IMR-90 (cell line): ENCODE measurements at regions not wholly inside any gene's neighbourhood (a gene's known extent, or its start where the extent isn't known, plus 50 kb on each side); places are given as distances from the start of the nearest gene placed in this dataset.

Source experiments
- ATAC-seq: fragments of 200-7000 bp; cut with Tn5 transposase; 2 replicates; pipeline ENCODE4 v1.9.1; 2020; ENCODE audit warnings: low read depth, mild to moderate bottlenecking, moderate library complexity
- BruUV-seq: library from RNA; stranded (reverse); fragments of 400-500 nt; replicated peaks from 2 replicates; lab custom pipeline; 2021; lab: Mats Ljungman, UMichigan
- CTCF ChIA-PET: fragments of 300-600 bp; formaldehyde crosslinking; extraction: SDS; loops from one replicate; lab custom pipeline; 2021; ENCODE audit warnings: antibody characterized with exemption; lab: Yijun Ruan, JAX
- POLR2A ChIA-PET: fragments of 300-600 bp; sonication (Branson Sonifier 250); formaldehyde crosslinking; loops from one replicate; lab custom pipeline; 2022; ENCODE audit warnings: antibody characterized with exemption; ENCODE audit not compliant: unreplicated experiment; lab: Charles Lee
- DNase-seq: peaks from one replicate; pipeline ENCODE4 v3.0.0; 2013
- H2AFZ ChIP-seq: replicated peaks from 2 replicates; pipeline ENCODE3; 2013; ENCODE audit warnings: low read length, mild to moderate bottlenecking; ENCODE audit not compliant: poor library complexity
- H2AK5ac ChIP-seq: 2 replicates; pipeline ENCODE4 v1.6.1; 2013; ENCODE audit warnings: low read depth, low read length, inconsistent platforms
- H2AK9ac ChIP-seq: replicated peaks from 2 replicates; pipeline ENCODE3; 2013; ENCODE audit warnings: mild to moderate bottlenecking, low read depth, low read length, moderate library complexity; ENCODE audit not compliant: poor library complexity
- H2BK120ac ChIP-seq: 2 replicates; pipeline ENCODE4 v1.6.1; 2013; ENCODE audit warnings: low read depth, low read length, inconsistent platforms
- H2BK15ac ChIP-seq: 3 replicates; pipeline ENCODE4 v1.6.1; 2013; ENCODE audit warnings: low read depth, low read length, inconsistent platforms
- H2BK20ac ChIP-seq: 2 replicates; pipeline ENCODE4 v1.6.1; 2013; ENCODE audit warnings: low read depth, mild to moderate bottlenecking, inconsistent platforms, low read length, moderate library complexity
- H2BK5ac ChIP-seq: 2 replicates; pipeline ENCODE4 v1.6.1; 2013; ENCODE audit warnings: mild to moderate bottlenecking, low read depth, low read length, inconsistent platforms; ENCODE audit not compliant: poor library complexity, severe bottlenecking
- H3K14ac ChIP-seq: replicated peaks from 2 replicates; pipeline ENCODE4 v1.6.1; 2013; ENCODE audit warnings: low read depth, low read length, inconsistent platforms
- H3K18ac ChIP-seq: 2 replicates; pipeline ENCODE4 v1.6.1; 2013; ENCODE audit warnings: low read depth, low read length, control low read depth
- H3K23ac ChIP-seq: 2 replicates; pipeline ENCODE4 v1.6.1; 2013; ENCODE audit warnings: low read depth, low read length, inconsistent platforms
- H3K27ac ChIP-seq: 2 replicates; pipeline ENCODE4 v1.5.1; 2013; ENCODE audit warnings: mild to moderate bottlenecking, control low read depth, low read length; ENCODE audit not compliant: insufficient read depth
- H3K27me3 ChIP-seq: 2 replicates; pipeline ENCODE4 v1.6.1; 2013; ENCODE audit warnings: low read length; ENCODE audit not compliant: control insufficient read depth, insufficient read depth
- H3K36me3 ChIP-seq: 2 replicates; pipeline ENCODE4 v1.6.1; 2013; ENCODE audit warnings: low read length, mixed read lengths; ENCODE audit not compliant: control insufficient read depth, insufficient read depth
- H3K4ac ChIP-seq: 2 replicates; pipeline ENCODE4 v1.6.1; 2013; ENCODE audit warnings: low read depth, low read length, inconsistent platforms
- H3K4me1 ChIP-seq: 2 replicates; pipeline ENCODE4 v1.6.1; 2013; ENCODE audit warnings: low read length, mixed read lengths; ENCODE audit not compliant: control insufficient read depth, insufficient read depth
- H3K4me2 ChIP-seq: 2 replicates; pipeline ENCODE4 v1.6.1; 2013; ENCODE audit warnings: low read depth, mild to moderate bottlenecking, control low read depth, low read length, moderate library complexity
- H3K4me3 ChIP-seq: 2 replicates; pipeline ENCODE4 v1.5.1; 2013; ENCODE audit warnings: low read depth, mild to moderate bottlenecking, control low read depth, low read length, moderate library complexity; ENCODE audit not compliant: insufficient read depth
- H3K56ac ChIP-seq: 2 replicates; pipeline ENCODE4 v1.6.1; 2013; ENCODE audit warnings: low read length, inconsistent platforms; ENCODE audit not compliant: insufficient read depth; ENCODE audit errors: extremely low read depth
- H3K79me1 ChIP-seq, 2 experiments: 2 replicates each; pipeline ENCODE4 v1.6.1; 2013; ENCODE audit warnings: low read length in 2 of 2, inconsistent platforms in 1 of 2, low read depth in 1 of 2
- H3K9ac ChIP-seq: 2 replicates; pipeline ENCODE4 v1.6.1; 2013; ENCODE audit warnings: low read depth, low read length, control low read depth
- H3K9me1 ChIP-seq: 2 replicates; pipeline ENCODE4 v1.6.1; 2013; ENCODE audit warnings: low read length, inconsistent platforms; ENCODE audit not compliant: insufficient read depth
- H3K9me3 ChIP-seq: 2 replicates; pipeline ENCODE4 v1.6.1; 2013; ENCODE audit warnings: low read length; ENCODE audit not compliant: control insufficient read depth, insufficient read depth
- H4K20me1 ChIP-seq: 2 replicates; pipeline ENCODE4 v1.6.1; 2013; ENCODE audit warnings: low read length, inconsistent platforms; ENCODE audit not compliant: insufficient read depth
- H4K5ac ChIP-seq: 2 replicates; pipeline ENCODE4 v1.6.1; 2013; ENCODE audit warnings: mild to moderate bottlenecking, low read depth, low read length, control low read depth
- H4K8ac ChIP-seq, 2 experiments: 2 replicates each; pipeline ENCODE4 v1.6.1; 2013; ENCODE audit warnings: low read depth in 2 of 2, low read length in 2 of 2, control low read depth in 1 of 2, inconsistent platforms in 1 of 2
- H4K91ac ChIP-seq: 2 replicates; pipeline ENCODE4 v1.6.1; 2013; ENCODE audit warnings: low read depth, low read length, inconsistent platforms; ENCODE audit not compliant: insufficient read depth
- CEBPB ChIP-seq: IDR thresholded peaks from 2 replicates; pipeline ENCODE4 v1.6.1; 2012; ENCODE audit warnings: low read depth, low read length, improper control_type of control experiment
- NFE2L2 ChIP-seq: fragments of 150-350 bp; IDR thresholded peaks from 2 replicates; pipeline ENCODE4 v1.6.1; 2016; ENCODE audit warnings: low read depth, mild to moderate bottlenecking, low read length
- WGBS, 2 experiments: methylation state at CpG; one replicate each; pipeline versions ENCODE4 v1.1.5 to v1.1.7; 2013; ENCODE audit warnings: missing lambda C conversion rate in 2 of 2; ENCODE audit not compliant: insufficient read length in 1 of 2; ENCODE audit errors: extremely low coverage in 2 of 2; 5-methylcytosine and 5-hydroxymethylcytosine counted together
- dilution Hi-C: fragments of 300-500 bp; cut with HindIII; formaldehyde crosslinking; loops from one replicate; pipeline ENCODE4 v1.14.3; 2018; ENCODE audit warnings: low sequenced_read_pairs; ENCODE audit not compliant: unreplicated experiment
- in situ Hi-C: fragments of 300-500 bp; cut with MboI; formaldehyde crosslinking; loops from 3 replicates; pipeline ENCODE4 v1.14.3; 2019; ENCODE audit warnings: low sequenced_read_pairs, inconsistent platforms, mixed read lengths
- intact Hi-C: fragments of 100-400 bp; cut with micrococcal nuclease; formaldehyde crosslinking; loops from 2 replicates; pipeline ENCODE4 v1.10.0; 2022
- TF ChIP-seq, protein P1 (sequence below): fragments of 150-350 bp; IDR thresholded peaks from 2 replicates; pipeline ENCODE4 v1.6.1; 2017; ENCODE audit warnings: mild to moderate bottlenecking, antibody characterized with exemption, low read length, low read depth
- TF ChIP-seq, protein P2 (sequence below): fragments of 150-350 bp; IDR thresholded peaks from 2 replicates; pipeline ENCODE4 v1.6.1; 2016; ENCODE audit warnings: low read depth, mild to moderate bottlenecking, low read length, moderate library complexity, borderline replicate concordance

DNA sequence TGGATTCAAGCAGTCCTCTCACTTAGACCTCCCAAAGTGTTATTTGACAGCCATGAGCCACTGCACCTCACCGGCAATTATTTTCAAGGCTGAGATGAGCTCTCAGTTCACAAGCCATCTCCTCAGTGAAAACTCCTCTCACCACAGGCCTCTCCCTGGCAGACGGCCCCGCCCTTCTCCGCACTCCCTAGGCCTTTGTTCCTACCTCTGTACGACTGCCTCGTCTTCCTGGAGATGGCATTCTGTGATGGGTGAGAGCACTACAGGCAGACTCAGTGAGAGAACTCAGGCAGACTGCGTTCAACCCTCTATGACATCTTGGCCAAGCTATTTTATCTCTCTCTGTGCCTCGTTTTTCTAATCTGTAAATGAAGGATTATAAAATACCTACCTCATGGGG lies 67.0 kb upstream of the TPM1 start:
- peak overlapping the region; percentile 95 for H2BK120ac ChIP-seq
- intact Hi-C loops, result loop anchor here (5.0 kb wide), 1 partner anchor 47 kb away; no protein-coding TSS in a partner anchor
- peak overlapping the region; percentile 88 for H2BK5ac ChIP-seq
- peak overlapping the region; percentile 82 for H2AFZ ChIP-seq
- no peaks in the 10 kb centered on the region for H3K36me3 ChIP-seq
- ATAC-seq, result no peak
- H3K4ac ChIP-seq, result peak overlapping the region; percentile 92
- peak overlapping the region; percentile 90; the same call in 1 of the 2 replicates for H3K23ac ChIP-seq
- H2BK15ac ChIP-seq, result peak overlapping the region; percentile 99
- DNase-seq, result no peak
- H4K91ac ChIP-seq, result peak overlapping the region; percentile 96
- dilution Hi-C loops, result no loop called here
- peak overlapping the region; percentile 88 for H3K14ac ChIP-seq
- H4K20me1 ChIP-seq, result no peaks in the 10 kb centered on the region
- peak overlapping the region; percentile 55; the same call in 1 of the 2 replicates for H3K27ac ChIP-seq
- 100% methylated on average over 1 of the region's 8 CpGs; no CpG with 5 or more reads in 1 of the 2 experiments for WGBS, 2 experiments
- H2AK9ac ChIP-seq, result no peak overlapping the region
- H3K9me3 ChIP-seq, result no peaks in the 10 kb centered on the region
- H3K9me1 ChIP-seq, result peaks cover 27% of the 10 kb centered on the region
- peaks cover 5 to 18% of the 10 kb centered on the region in 2 experiments; a peak in 3 of 4 replicates for H3K79me1 ChIP-seq
- no peak overlapping the region for H3K9ac ChIP-seq
- H3K18ac ChIP-seq, result peak overlapping the region; percentile 84
- POLR2A ChIA-PET, result no interaction called here
- no peak for TF ChIP-seq CEBPB
- TF ChIP-seq, protein P1, sequence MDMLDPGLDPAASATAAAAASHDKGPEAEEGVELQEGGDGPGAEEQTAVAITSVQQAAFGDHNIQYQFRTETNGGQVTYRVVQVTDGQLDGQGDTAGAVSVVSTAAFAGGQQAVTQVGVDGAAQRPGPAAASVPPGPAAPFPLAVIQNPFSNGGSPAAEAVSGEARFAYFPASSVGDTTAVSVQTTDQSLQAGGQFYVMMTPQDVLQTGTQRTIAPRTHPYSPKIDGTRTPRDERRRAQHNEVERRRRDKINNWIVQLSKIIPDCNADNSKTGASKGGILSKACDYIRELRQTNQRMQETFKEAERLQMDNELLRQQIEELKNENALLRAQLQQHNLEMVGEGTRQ, result no peak
- TF ChIP-seq, protein P2, sequence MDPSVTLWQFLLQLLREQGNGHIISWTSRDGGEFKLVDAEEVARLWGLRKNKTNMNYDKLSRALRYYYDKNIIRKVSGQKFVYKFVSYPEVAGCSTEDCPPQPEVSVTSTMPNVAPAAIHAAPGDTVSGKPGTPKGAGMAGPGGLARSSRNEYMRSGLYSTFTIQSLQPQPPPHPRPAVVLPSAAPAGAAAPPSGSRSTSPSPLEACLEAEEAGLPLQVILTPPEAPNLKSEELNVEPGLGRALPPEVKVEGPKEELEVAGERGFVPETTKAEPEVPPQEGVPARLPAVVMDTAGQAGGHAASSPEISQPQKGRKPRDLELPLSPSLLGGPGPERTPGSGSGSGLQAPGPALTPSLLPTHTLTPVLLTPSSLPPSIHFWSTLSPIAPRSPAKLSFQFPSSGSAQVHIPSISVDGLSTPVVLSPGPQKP, result no peak
- no peak for TF ChIP-seq NFE2L2
- H2AK5ac ChIP-seq, result peak overlapping the region; percentile 94
- peaks cover 25% of the 10 kb centered on the region for H3K4me1 ChIP-seq
- H2BK20ac ChIP-seq, result peak overlapping the region; percentile 97
- peak overlapping the region; percentile 41 for H4K5ac ChIP-seq
- BruUV-seq, result no TSS peak
- CTCF ChIA-PET, result no interaction called here
- peak overlapping the region; percentile 55 to 82 for H4K8ac ChIP-seq
- no peak overlapping the region; the same call in 1 of the 2 replicates for H3K56ac ChIP-seq
- H3K4me3 ChIP-seq, result no peak overlapping the region
- H3K4me2 ChIP-seq, result no peak overlapping the region
- in situ Hi-C loops, result no loop called here
- H3K27me3 ChIP-seq, result no peaks in the 10 kb centered on the region
